ENCODE measurements at regions not wholly inside any gene's neighbourhood (a gene's known extent, or its start where the extent isn't known, plus 50 kb on each side); places are given as distances from the start of the nearest gene placed in this dataset.

GRCh38 chr2:128770143-128771085 is 451.7 kb upstream of the HS6ST1 start:
- DNase-seq (ENCODE audit: low read depth, low spot score): no peak

DNA sequence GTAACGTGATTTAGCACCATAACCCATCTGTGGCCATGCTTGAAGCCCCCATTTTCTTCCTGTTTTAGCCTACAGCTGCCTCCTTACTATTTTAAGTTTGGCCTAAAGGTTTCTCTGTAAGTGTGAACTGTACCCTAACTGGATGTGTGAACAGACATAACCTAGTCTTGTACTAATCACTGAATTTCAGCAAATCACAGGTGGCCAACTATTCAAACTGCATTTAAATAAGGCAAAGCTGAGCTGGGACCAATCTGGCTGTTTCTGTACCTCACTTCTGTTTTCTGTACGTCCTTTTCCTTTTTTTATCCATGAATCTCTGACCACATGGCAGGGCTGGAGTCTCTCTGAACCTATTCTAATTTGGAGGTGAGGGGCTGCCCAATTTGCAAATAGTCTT is 452.7 kb upstream of the HS6ST1 start:
- DNase-seq (ENCODE audit: low read depth, low spot score): no peak

DNA sequence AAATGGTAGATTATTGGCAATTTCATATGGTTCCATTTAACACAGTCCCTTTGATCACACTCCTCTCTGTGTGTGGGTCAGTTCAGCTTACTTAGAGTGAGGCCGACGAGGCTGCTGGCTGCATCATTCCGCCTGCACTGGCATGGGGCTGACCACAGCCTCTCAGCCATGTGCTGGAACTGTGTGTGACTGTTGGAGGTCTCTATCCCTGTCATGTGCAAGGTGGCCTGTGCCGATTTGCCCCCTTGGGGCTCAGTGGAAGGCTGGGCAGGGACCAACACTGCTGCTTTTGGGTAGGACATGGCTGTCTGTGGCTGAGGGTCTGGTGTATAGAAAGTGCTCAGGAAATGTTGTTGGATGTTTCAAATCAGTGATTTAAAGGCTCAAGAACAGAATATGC is 454.0 kb upstream of the HS6ST1 start:
- no peak for DNase-seq (ENCODE audit: low read depth, low spot score)

- DNase-seq (ENCODE audit: low read depth, low spot score): no peak
These were observed 455.1 kb upstream of the HS6ST1 start for GRCh38 chr2:128773641-128774319.

DNA sequence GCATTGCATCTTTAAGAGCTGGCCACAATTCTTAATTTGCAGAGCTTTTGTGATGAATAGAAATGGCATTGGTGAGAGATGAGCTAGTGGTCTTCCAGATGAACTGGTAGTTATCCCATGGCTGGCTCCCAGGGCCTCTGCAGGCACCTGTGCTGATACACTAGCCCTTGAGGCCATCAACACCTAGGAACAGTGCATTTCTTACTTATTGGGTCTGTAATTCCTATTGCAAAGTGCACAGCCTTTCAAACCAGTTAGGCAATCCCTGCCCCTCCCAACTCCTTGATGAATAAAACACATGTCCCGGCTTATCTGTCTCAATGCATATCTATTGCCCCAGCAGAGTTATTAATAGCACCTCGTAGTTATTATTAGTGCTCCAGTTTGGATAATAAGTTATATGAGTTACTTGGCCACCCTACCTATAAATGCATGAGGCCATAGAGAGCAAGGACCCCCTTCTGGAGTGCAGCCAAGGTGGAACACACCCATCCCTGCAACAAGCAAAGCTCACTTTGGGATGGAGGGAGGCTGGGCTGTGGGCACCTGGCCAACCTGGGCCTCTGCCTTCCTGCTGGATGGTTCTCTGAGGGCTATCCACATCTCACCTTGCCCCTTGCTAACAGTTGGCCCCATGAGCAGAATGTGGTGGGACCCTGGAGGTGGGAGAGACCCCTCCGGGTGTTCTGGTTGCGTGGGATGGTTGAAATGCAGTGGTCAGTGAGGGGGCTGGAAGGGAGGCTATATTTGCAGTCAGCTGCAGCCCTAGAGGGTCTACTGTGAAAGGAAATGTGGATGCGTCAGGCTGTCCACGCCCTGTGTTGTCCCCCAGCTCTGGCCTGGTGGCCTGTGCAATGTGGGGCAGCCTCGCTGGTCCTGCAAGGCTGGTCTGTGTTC is 455.9 kb upstream of the HS6ST1 start:
- no peak for DNase-seq (ENCODE audit: low read depth, low spot score)

GRCh38 chr2:128775217-128775913 is 456.7 kb upstream of the HS6ST1 start:
- no peak for DNase-seq (ENCODE audit: low read depth, low spot score)

GRCh38 chr2:128775914-128776285 is 457.2 kb upstream of the HS6ST1 start:
- DNase-seq (ENCODE audit: low read depth, low spot score): no peak

GRCh38 chr2:128776461-128777195 is 458.0 kb upstream of the HS6ST1 start:
- DNase-seq (ENCODE audit: low read depth, low spot score): no peak

GRCh38 chr2:128777196-128778035 is 458.7 kb upstream of the HS6ST1 start:
- no peak for DNase-seq (ENCODE audit: low read depth, low spot score)

- no peak for DNase-seq (ENCODE audit: low read depth, low spot score)
These were observed 460.2 kb upstream of the HS6ST1 start for GRCh38 chr2:128778843-128779242.

DNA sequence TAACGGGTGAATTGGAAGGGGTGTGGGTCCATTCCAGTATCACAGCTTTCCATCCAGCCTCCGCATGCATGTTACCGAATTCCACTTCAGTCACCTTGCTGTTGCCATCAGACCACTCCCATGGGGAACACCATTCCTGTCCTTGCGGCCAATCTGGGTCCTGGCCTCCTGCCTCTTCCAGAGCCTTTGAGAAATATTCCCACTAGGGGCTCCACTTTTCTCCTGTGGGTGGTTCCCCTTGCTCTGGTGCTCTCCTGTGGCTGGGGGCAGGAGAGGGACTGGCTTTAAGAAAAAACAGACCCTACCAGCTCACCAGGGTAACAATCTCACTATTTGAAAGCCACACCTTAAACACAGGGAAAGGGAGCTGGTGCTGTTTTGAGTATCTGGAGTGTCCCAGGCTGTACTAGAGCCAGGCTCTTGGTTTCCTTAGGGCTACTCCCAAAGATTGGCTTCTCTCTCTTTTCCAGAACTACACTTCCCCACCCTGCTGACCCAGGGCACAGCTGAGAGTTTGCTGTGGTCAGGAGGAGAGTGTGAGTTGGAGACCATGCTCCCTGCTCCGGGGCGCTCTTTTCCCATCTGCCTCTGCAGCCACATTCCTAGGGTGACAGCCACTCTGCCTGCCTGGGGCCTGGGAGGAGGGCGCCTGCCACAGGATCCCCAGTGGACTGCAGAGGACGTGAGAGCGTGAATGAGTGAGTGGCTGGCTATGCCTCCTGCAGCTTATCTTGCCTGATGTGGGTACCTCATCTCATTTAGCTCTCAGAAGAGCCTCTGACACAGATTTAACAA is 460.8 kb upstream of the HS6ST1 start:
- DNase-seq (ENCODE audit: low read depth, low spot score): no peak

DNA sequence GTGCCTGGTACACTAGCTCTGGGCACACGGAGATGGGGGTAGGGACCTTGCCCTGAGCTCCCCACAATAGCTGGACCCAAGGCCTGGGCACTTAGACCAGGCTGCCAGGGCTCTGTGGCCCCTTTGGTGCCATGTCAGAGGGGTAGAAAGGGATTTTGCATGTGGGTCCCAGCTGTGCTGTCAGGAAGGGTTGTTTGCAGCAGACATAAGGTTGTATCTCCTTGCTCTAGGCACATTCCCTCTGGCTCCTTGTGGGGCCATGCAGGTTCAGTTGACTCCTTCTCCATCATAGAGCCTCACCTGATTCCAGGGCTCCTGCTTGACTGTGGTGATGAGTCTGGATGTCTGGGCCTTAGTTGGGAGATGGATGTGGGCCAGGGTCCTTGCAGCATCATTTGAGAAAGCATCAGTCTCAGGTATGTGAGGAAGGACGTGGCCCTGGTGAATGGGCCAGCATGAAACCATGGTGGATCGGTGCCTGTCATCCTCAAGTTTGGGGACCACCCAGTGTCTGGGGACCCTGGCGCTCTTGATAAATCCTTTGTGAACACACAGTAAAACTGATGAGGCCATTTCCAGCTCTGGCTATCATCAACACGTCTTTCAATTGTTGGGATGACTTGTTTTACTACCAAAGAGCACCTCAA is 461.9 kb upstream of the HS6ST1 start:
- no peak for DNase-seq (ENCODE audit: low read depth, low spot score)

- DNase-seq (ENCODE audit: low read depth, low spot score): no peak
These were observed 462.5 kb upstream of the HS6ST1 start for GRCh38 chr2:128781166-128781565.

DNA sequence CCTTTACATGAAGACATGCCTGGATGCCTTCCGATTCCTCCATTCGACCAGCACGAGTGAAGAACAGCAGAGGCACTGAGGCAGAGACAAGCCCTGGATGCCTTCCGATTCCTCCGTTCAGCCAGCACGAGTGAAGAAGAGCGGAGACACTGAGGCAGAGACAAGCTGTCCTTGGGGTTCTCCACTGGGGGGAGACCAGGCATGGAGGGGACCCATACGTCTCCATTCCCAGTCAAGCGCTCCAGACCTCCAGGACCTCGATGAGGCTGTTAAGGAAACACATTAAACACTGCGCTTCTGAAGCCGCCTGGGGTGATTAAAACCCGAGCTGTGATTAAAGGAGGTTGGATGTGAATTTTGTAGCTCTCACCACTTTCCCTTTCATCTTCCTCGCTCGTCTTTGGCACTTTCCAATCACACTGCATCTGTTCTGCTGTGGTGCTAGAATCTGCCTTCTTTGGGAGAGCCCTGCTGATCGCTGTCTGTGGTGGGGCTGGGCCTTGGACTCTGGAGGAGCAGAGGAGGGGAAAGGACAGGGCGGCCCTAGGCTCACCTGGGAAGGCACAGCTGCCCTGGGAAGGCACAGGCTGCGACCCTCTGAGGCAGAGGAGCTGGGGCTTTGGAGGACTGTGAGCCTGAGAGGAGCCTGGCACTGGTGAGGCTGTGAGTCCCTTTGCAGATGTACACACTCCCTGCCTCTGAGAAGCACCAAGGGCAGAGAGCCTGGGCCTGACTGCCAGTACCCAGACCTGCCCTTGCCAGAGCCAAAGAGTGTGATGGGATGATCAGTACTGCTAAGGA is 463.1 kb upstream of the HS6ST1 start:
- DNase-seq (ENCODE audit: low read depth, low spot score): no peak

- DNase-seq (ENCODE audit: low read depth, low spot score): no peak
These were observed 463.9 kb upstream of the HS6ST1 start for GRCh38 chr2:128782411-128783192.

DNA sequence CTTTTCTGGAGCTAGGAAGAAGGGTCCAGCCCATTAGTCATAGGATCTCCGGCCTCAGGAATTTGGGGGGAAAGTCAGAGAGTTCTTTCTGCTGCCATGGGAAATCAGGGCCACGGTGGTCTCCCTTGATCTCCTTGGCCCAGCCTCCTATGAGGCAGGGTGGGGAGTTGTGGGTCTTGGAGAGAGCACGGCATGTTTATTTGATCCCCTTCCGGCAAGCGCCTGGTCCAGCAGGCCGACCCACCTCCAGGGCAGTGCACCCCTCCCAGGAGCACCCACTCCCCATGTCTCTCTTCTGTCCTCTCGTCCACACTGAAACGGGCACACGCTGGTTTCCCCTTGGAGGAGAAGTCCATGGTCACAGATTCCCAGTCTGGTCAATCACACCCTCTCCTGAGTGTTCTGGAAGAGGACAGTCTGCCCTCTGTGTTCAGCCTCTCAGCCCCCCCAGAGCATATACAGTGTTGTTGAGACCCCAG is 464.6 kb upstream of the HS6ST1 start:
- no peak for DNase-seq (ENCODE audit: low read depth, low spot score)
